ENCODE measurements at regions not wholly inside any gene's neighbourhood (a gene's known extent, or its start where the extent isn't known, plus 50 kb on each side); places are given as distances from the start of the nearest gene placed in this dataset.

- DNase-seq (no peak), ATAC-seq (ENCODE audit: low read depth in 2 of 2) (no peak)
- peaks cover 0 to 6% (median 0%) of the 10 kb centered on the region in 7 donors for H3K9me3 Mint-ChIP-seq
- Histone ChIP-seq H3K36me3 (ENCODE audit: control insufficient read depth, insufficient read depth, low read length) (no peaks in the 10 kb centered on the region), H3K9me3 (ENCODE audit: control insufficient read depth in 2 of 2, low read length in 2 of 2) (no peaks in the 10 kb centered on the region), H3K4me3 (ENCODE audit: low read depth, low read length) (no peak overlapping the region), H3K4me1 (ENCODE audit: control insufficient read depth, insufficient read depth, low read length, poor library complexity, severe bottlenecking) (no peaks in the 10 kb centered on the region), H3K27ac (ENCODE audit: insufficient read depth, low read length, poor library complexity, severe bottlenecking) (no peak overlapping the region), H3K27me3 (ENCODE audit: control insufficient read depth, insufficient read depth, low read length) (no peaks in the 10 kb centered on the region)
- no peak overlapping the region for H3K4me3 Mint-ChIP-seq
- H3K4me1 Mint-ChIP-seq = no peaks in the 10 kb centered on the region
- H3K36me3 Mint-ChIP-seq = no peaks in the 10 kb centered on the region
- H3K27ac Mint-ChIP-seq = no peak overlapping the region
- peaks cover 4% of the 10 kb centered on the region for H3K27me3 Mint-ChIP-seq
Measured at GRCh38 chr4:13944095-13944511, 316.6 kb upstream of the BOD1L1 start.

- no peak for DNase-seq
- Histone ChIP-seq H3K4me3 (ENCODE audit: low read depth, low read length) (no peak overlapping the region), H3K36me3 (ENCODE audit: control insufficient read depth, insufficient read depth, low read length) (no peaks in the 10 kb centered on the region), H3K4me1 (ENCODE audit: control insufficient read depth, insufficient read depth, low read length, poor library complexity, severe bottlenecking) (no peaks in the 10 kb centered on the region), H3K27ac (ENCODE audit: insufficient read depth, low read length, poor library complexity, severe bottlenecking) (no peak overlapping the region), H3K9me3 (ENCODE audit: control insufficient read depth in 2 of 2, low read length in 2 of 2) (no peaks in the 10 kb centered on the region), H3K27me3 (ENCODE audit: control insufficient read depth, insufficient read depth, low read length) (no peaks in the 10 kb centered on the region)
- no peak overlapping the region for H3K27ac Mint-ChIP-seq
- no peaks in the 10 kb centered on the region for H3K27me3 Mint-ChIP-seq
- no peaks in the 10 kb centered on the region for H3K4me1 Mint-ChIP-seq
- no peak overlapping the region for H3K4me3 Mint-ChIP-seq
- H3K9me3 Mint-ChIP-seq = peaks cover 0 to 9% (median 0%) of the 10 kb centered on the region in 7 donors
- no peaks in the 10 kb centered on the region for H3K36me3 Mint-ChIP-seq
- no peak for ATAC-seq (ENCODE audit: low read depth in 2 of 2)
Measured at GRCh38 chr4:13947921-13948320, 320.4 kb upstream of the BOD1L1 start.

GRCh38 chr4:13950491-13950890 lies 323.0 kb upstream of the BOD1L1 start:
- no peaks in the 10 kb centered on the region for H3K4me1 Mint-ChIP-seq
- no peak overlapping the region for H3K4me3 ChIP-seq (ENCODE audit: low read depth, low read length)
- no peak for ATAC-seq (ENCODE audit: low read depth in 2 of 2)
- no peaks in the 10 kb centered on the region for H3K9me3 ChIP-seq (ENCODE audit: control insufficient read depth in 2 of 2, low read length in 2 of 2)
- no peak overlapping the region for H3K4me3 Mint-ChIP-seq
- DNase-seq = no peak
- no peaks in the 10 kb centered on the region for H3K27me3 ChIP-seq (ENCODE audit: control insufficient read depth, insufficient read depth, low read length)
- H3K36me3 ChIP-seq (ENCODE audit: control insufficient read depth, insufficient read depth, low read length) = no peaks in the 10 kb centered on the region
- no peak overlapping the region for H3K27ac Mint-ChIP-seq
- no peak overlapping the region for H3K27ac ChIP-seq (ENCODE audit: insufficient read depth, low read length, poor library complexity, severe bottlenecking)
- no peaks in the 10 kb centered on the region for H3K27me3 Mint-ChIP-seq
- no peaks in the 10 kb centered on the region for H3K4me1 ChIP-seq (ENCODE audit: control insufficient read depth, insufficient read depth, low read length, poor library complexity, severe bottlenecking)
- no peaks in the 10 kb centered on the region for H3K36me3 Mint-ChIP-seq
- peaks cover 0 to 8% (median 0%) of the 10 kb centered on the region in 7 donors for H3K9me3 Mint-ChIP-seq

GRCh38 chr4:13953083-13953482 lies 325.6 kb upstream of the BOD1L1 start:
- Mint-ChIP-seq H3K36me3 (no peaks in the 10 kb centered on the region), H3K27me3 (no peaks in the 10 kb centered on the region), H3K4me1 (no peaks in the 10 kb centered on the region), H3K9me3 (peaks cover 0 to 8% (median 0%) of the 10 kb centered on the region in 7 donors), H3K4me3 (no peak overlapping the region), H3K27ac (no peak overlapping the region)
- H3K4me3 ChIP-seq (ENCODE audit: low read depth, low read length) = no peak overlapping the region
- ATAC-seq (ENCODE audit: low read depth in 2 of 2) = no peak
- H3K27ac ChIP-seq (ENCODE audit: insufficient read depth, low read length, poor library complexity, severe bottlenecking) = no peak overlapping the region
- no peaks in the 10 kb centered on the region for H3K27me3 ChIP-seq (ENCODE audit: control insufficient read depth, insufficient read depth, low read length)
- no peaks in the 10 kb centered on the region for H3K4me1 ChIP-seq (ENCODE audit: control insufficient read depth, insufficient read depth, low read length, poor library complexity, severe bottlenecking)
- no peak for DNase-seq
- H3K36me3 ChIP-seq (ENCODE audit: control insufficient read depth, insufficient read depth, low read length) = no peaks in the 10 kb centered on the region
- no peaks in the 10 kb centered on the region for H3K9me3 ChIP-seq (ENCODE audit: control insufficient read depth in 2 of 2, low read length in 2 of 2)

GRCh38 chr4:13955551-13955950 lies 328.0 kb upstream of the BOD1L1 start:
- no peaks in the 10 kb centered on the region for H3K9me3 ChIP-seq (ENCODE audit: control insufficient read depth in 2 of 2, low read length in 2 of 2)
- Mint-ChIP-seq H3K4me1 (no peaks in the 10 kb centered on the region), H3K4me3 (no peak overlapping the region), H3K27ac (no peak overlapping the region), H3K27me3 (no peaks in the 10 kb centered on the region), H3K9me3 (peaks cover 0 to 5% (median 1%) of the 10 kb centered on the region in 7 donors), H3K36me3 (no peaks in the 10 kb centered on the region)
- DNase-seq (no peak), ATAC-seq (ENCODE audit: low read depth in 2 of 2) (no peak)
- H3K36me3 ChIP-seq (ENCODE audit: control insufficient read depth, insufficient read depth, low read length) = no peaks in the 10 kb centered on the region
- no peaks in the 10 kb centered on the region for H3K4me1 ChIP-seq (ENCODE audit: control insufficient read depth, insufficient read depth, low read length, poor library complexity, severe bottlenecking)
- H3K4me3 ChIP-seq (ENCODE audit: low read depth, low read length) = no peak overlapping the region
- H3K27me3 ChIP-seq (ENCODE audit: control insufficient read depth, insufficient read depth, low read length) = no peaks in the 10 kb centered on the region
- H3K27ac ChIP-seq (ENCODE audit: insufficient read depth, low read length, poor library complexity, severe bottlenecking) = no peak overlapping the region

- Histone ChIP-seq H3K27ac (ENCODE audit: insufficient read depth, low read length, poor library complexity, severe bottlenecking) (no peak overlapping the region), H3K36me3 (ENCODE audit: control insufficient read depth, insufficient read depth, low read length) (no peaks in the 10 kb centered on the region), H3K27me3 (ENCODE audit: control insufficient read depth, insufficient read depth, low read length) (no peaks in the 10 kb centered on the region), H3K4me3 (ENCODE audit: low read depth, low read length) (no peak overlapping the region), H3K9me3 (ENCODE audit: control insufficient read depth in 2 of 2, low read length in 2 of 2) (no peaks in the 10 kb centered on the region), H3K4me1 (ENCODE audit: control insufficient read depth, insufficient read depth, low read length, poor library complexity, severe bottlenecking) (no peaks in the 10 kb centered on the region)
- no peaks in the 10 kb centered on the region for H3K4me1 Mint-ChIP-seq
- DNase-seq (no peak), ATAC-seq (ENCODE audit: low read depth in 2 of 2) (no peak)
- H3K36me3 Mint-ChIP-seq = no peaks in the 10 kb centered on the region
- no peak overlapping the region for H3K4me3 Mint-ChIP-seq
- no peaks in the 10 kb centered on the region for H3K27me3 Mint-ChIP-seq
- no peak overlapping the region for H3K27ac Mint-ChIP-seq
- peaks cover 0 to 2% (median 0%) of the 10 kb centered on the region in 7 donors for H3K9me3 Mint-ChIP-seq
Measured at GRCh38 chr4:13956947-13957346, 329.4 kb upstream of the BOD1L1 start.

- Histone ChIP-seq H3K9me3 (ENCODE audit: control insufficient read depth in 2 of 2, low read length in 2 of 2) (no peaks in the 10 kb centered on the region), H3K27ac (ENCODE audit: insufficient read depth, low read length, poor library complexity, severe bottlenecking) (no peak overlapping the region), H3K27me3 (ENCODE audit: control insufficient read depth, insufficient read depth, low read length) (no peaks in the 10 kb centered on the region), H3K4me1 (ENCODE audit: control insufficient read depth, insufficient read depth, low read length, poor library complexity, severe bottlenecking) (no peaks in the 10 kb centered on the region), H3K4me3 (ENCODE audit: low read depth, low read length) (no peak overlapping the region), H3K36me3 (ENCODE audit: control insufficient read depth, insufficient read depth, low read length) (no peaks in the 10 kb centered on the region)
- Mint-ChIP-seq H3K27me3 (no peaks in the 10 kb centered on the region), H3K4me3 (no peak overlapping the region), H3K27ac (no peak overlapping the region), H3K9me3 (peaks cover 0 to 2% (median 0%) of the 10 kb centered on the region in 7 donors), H3K4me1 (no peaks in the 10 kb centered on the region), H3K36me3 (no peaks in the 10 kb centered on the region)
- no peak for ATAC-seq (ENCODE audit: low read depth in 2 of 2)
- no peak for DNase-seq
Measured at GRCh38 chr4:13957871-13958270, 330.3 kb upstream of the BOD1L1 start.

- no peak overlapping the region for H3K4me3 Mint-ChIP-seq
- H3K27me3 ChIP-seq (ENCODE audit: control insufficient read depth, insufficient read depth, low read length) = no peaks in the 10 kb centered on the region
- H3K9me3 Mint-ChIP-seq = peaks cover 0 to 2% (median 0%) of the 10 kb centered on the region in 7 donors
- no peaks in the 10 kb centered on the region for H3K36me3 Mint-ChIP-seq
- ATAC-seq (ENCODE audit: low read depth in 2 of 2) (no peak), DNase-seq (no peak)
- H3K27me3 Mint-ChIP-seq = no peaks in the 10 kb centered on the region
- no peak overlapping the region for H3K27ac Mint-ChIP-seq
- no peaks in the 10 kb centered on the region for H3K9me3 ChIP-seq (ENCODE audit: control insufficient read depth in 2 of 2, low read length in 2 of 2)
- no peaks in the 10 kb centered on the region for H3K36me3 ChIP-seq (ENCODE audit: control insufficient read depth, insufficient read depth, low read length)
- H3K4me3 ChIP-seq (ENCODE audit: low read depth, low read length) = no peak overlapping the region
- H3K4me1 ChIP-seq (ENCODE audit: control insufficient read depth, insufficient read depth, low read length, poor library complexity, severe bottlenecking) = no peaks in the 10 kb centered on the region
- no peaks in the 10 kb centered on the region for H3K4me1 Mint-ChIP-seq
- H3K27ac ChIP-seq (ENCODE audit: insufficient read depth, low read length, poor library complexity, severe bottlenecking) = no peak overlapping the region
Measured at GRCh38 chr4:13963601-13964000, 336.1 kb upstream of the BOD1L1 start.

Data from CD4-positive, CD25-positive, alpha-beta regulatory T cell (primary cell).